H9 (cell line): ENCODE measurements at regions not wholly inside any gene's neighbourhood (a gene's known extent, or its start where the extent isn't known, plus 50 kb on each side); places are given as distances from the start of the nearest gene placed in this dataset.

Experiments
- DNase-seq: peaks from one replicate; pipeline ENCODE4 v3.0.0-alpha.2; 2017
- H2AFZ ChIP-seq: one replicate; pipeline ENCODE4 v1.6.1; 2013; ENCODE audit warnings: mild to moderate bottlenecking, low read length, control low read depth, moderate library complexity
- H2AK5ac ChIP-seq: 2 replicates; pipeline ENCODE4 v1.6.1; 2013; ENCODE audit warnings: low read length, control low read depth, mixed read lengths; ENCODE audit not compliant: insufficient read length
- H2BK120ac ChIP-seq: one replicate; pipeline ENCODE4 v1.6.1; 2013; ENCODE audit warnings: low read depth, mild to moderate bottlenecking, low read length, control low read depth, inconsistent platforms; ENCODE audit not compliant: poor library complexity, severe bottlenecking
- H2BK12ac ChIP-seq: 2 replicates; pipeline ENCODE4 v1.6.1; 2013; ENCODE audit warnings: low read length, control low read depth, mixed read lengths, low read depth; ENCODE audit not compliant: insufficient read length
- H2BK15ac ChIP-seq: 2 replicates; pipeline ENCODE4 v1.6.1; 2013; ENCODE audit warnings: low read depth, low read length, control low read depth
- H2BK20ac ChIP-seq: one replicate; pipeline ENCODE4 v1.6.1; 2013; ENCODE audit warnings: low read depth, mild to moderate bottlenecking, low read length, control low read depth, inconsistent platforms; ENCODE audit not compliant: poor library complexity, severe bottlenecking
- H2BK5ac ChIP-seq: 2 replicates; pipeline ENCODE4 v1.6.1; 2013; ENCODE audit warnings: low read length, control low read depth, mixed read lengths; ENCODE audit not compliant: insufficient read length
- H3K14ac ChIP-seq: 2 replicates; pipeline ENCODE4 v1.6.1; 2013; ENCODE audit warnings: low read length, control low read depth; ENCODE audit not compliant: insufficient read depth
- H3K18ac ChIP-seq: 2 replicates; pipeline ENCODE4 v1.6.1; 2013; ENCODE audit warnings: low read depth, mild to moderate bottlenecking, mixed read lengths, low read length, control low read depth; ENCODE audit not compliant: insufficient read length
- H3K23ac ChIP-seq: 2 replicates; pipeline ENCODE4 v1.6.1; 2013; ENCODE audit warnings: low read length, control low read depth, mixed read lengths, low read depth; ENCODE audit not compliant: insufficient read length
- H3K23me2 ChIP-seq: 2 replicates; pipeline ENCODE4 v1.6.1; 2013; ENCODE audit warnings: low read depth, mild to moderate bottlenecking, mixed read lengths, low read length, control low read depth; ENCODE audit not compliant: insufficient read length, poor library complexity, severe bottlenecking
- H3K27ac ChIP-seq: 2 replicates; pipeline ENCODE4 v1.5.1; 2013; ENCODE audit warnings: low read length, control low read depth, mixed read lengths, low read depth; ENCODE audit not compliant: insufficient read length
- H3K27me3 ChIP-seq: 2 replicates; pipeline ENCODE4 v1.6.1; 2013; ENCODE audit warnings: low read length, control low read depth, inconsistent platforms; ENCODE audit not compliant: insufficient read depth
- H3K4ac ChIP-seq: 2 replicates; pipeline ENCODE4 v1.6.1; 2013; ENCODE audit warnings: low read depth, mild to moderate bottlenecking, control low read depth, inconsistent platforms, low read length, moderate library complexity
- H3K4me1 ChIP-seq: 2 replicates; pipeline ENCODE4 v1.6.1; 2013; ENCODE audit warnings: low read length, control low read depth, inconsistent platforms; ENCODE audit not compliant: insufficient read depth
- H3K4me2 ChIP-seq: 2 replicates; pipeline ENCODE4 v1.6.1; 2013; ENCODE audit warnings: low read length, control low read depth, mixed read lengths; ENCODE audit not compliant: insufficient read length, insufficient read depth
- H3K56ac ChIP-seq: 2 replicates; pipeline ENCODE4 v1.6.1; 2013; ENCODE audit warnings: low read depth, mild to moderate bottlenecking, mixed read lengths, low read length, control low read depth; ENCODE audit not compliant: insufficient read length
- H3K79me1 ChIP-seq: 2 replicates; pipeline ENCODE4 v1.6.1; 2013; ENCODE audit warnings: low read depth, mild to moderate bottlenecking, moderate library complexity, low read length, control low read depth, inconsistent platforms; ENCODE audit not compliant: insufficient read depth, poor library complexity, severe bottlenecking
- H3K79me2 ChIP-seq: 2 replicates; pipeline ENCODE4 v1.6.1; 2013; ENCODE audit warnings: low read length, control low read depth, inconsistent platforms; ENCODE audit not compliant: insufficient read depth
- H3K9ac ChIP-seq: 2 replicates; pipeline ENCODE4 v1.6.1; 2013; ENCODE audit warnings: low read length, control low read depth, mixed read lengths; ENCODE audit not compliant: insufficient read length; ENCODE audit errors: extremely low read depth
- H3K9me3 ChIP-seq: one replicate; pipeline ENCODE4 v1.6.1; 2013; ENCODE audit warnings: low read depth, low read length, inconsistent platforms; ENCODE audit not compliant: control insufficient read depth
- H3T11ph ChIP-seq: one replicate; pipeline ENCODE4 v1.6.1; 2013; ENCODE audit warnings: mild to moderate bottlenecking, low read length, control low read depth, inconsistent platforms
- H4K20me1 ChIP-seq: one replicate; pipeline ENCODE4 v1.6.1; 2013; ENCODE audit not compliant: control insufficient read depth, insufficient read length, insufficient read depth
- H4K5ac ChIP-seq: 2 replicates; pipeline ENCODE4 v1.6.1; 2013; ENCODE audit warnings: low read depth, mild to moderate bottlenecking, mixed read lengths, low read length, control low read depth; ENCODE audit not compliant: insufficient read length
- H4K8ac ChIP-seq: replicated peaks from 2 replicates; pipeline ENCODE4 v1.6.1; 2013; ENCODE audit warnings: low read length, control low read depth, mixed read lengths, low read depth; ENCODE audit not compliant: insufficient read length
- H4K91ac ChIP-seq: 2 replicates; pipeline ENCODE4 v1.6.1; 2013; ENCODE audit warnings: low read depth, mild to moderate bottlenecking, moderate library complexity, mixed read lengths, low read length, control low read depth; ENCODE audit not compliant: insufficient read length
- H3K27ac Mint-ChIP-seq, 3 experiments: 2 replicates in 2 of 3; 3 replicates in 1 of 3; pipeline ENCODE4 v1.8.0; 2020 to 2021; ENCODE audit warnings: mixed read lengths in 3 of 3, mild to moderate bottlenecking in 1 of 3, moderate library complexity in 1 of 3
- H3K27me3 Mint-ChIP-seq: 2 replicates; pipeline ENCODE4 v1.8.0; 2021; ENCODE audit warnings: low read depth, mild to moderate bottlenecking, moderate library complexity, mixed read lengths
- H3K36me3 Mint-ChIP-seq, 3 experiments: 2 replicates in 2 of 3; 3 replicates in 1 of 3; pipeline ENCODE4 v1.8.0; 2020 to 2021; ENCODE audit warnings: low read depth in 3 of 3, mixed read lengths in 3 of 3; ENCODE audit not compliant: insufficient read depth in 1 of 3
- H3K4me1 Mint-ChIP-seq, 2 experiments: 2 replicates each; pipeline ENCODE4 v1.8.0; 2020; ENCODE audit warnings: mixed read lengths in 2 of 2
- H3K4me3 Mint-ChIP-seq, 2 experiments: 2 replicates in 1 of 2; 3 replicates in 1 of 2; pipeline ENCODE4 v1.8.0; 2020 to 2021; ENCODE audit warnings: mild to moderate bottlenecking in 2 of 2, mixed read lengths in 2 of 2, moderate library complexity in 1 of 2
- H3K9me3 Mint-ChIP-seq, 2 experiments: 2 replicates in 1 of 2; 3 replicates in 1 of 2; pipeline ENCODE4 v1.8.0; 2020; ENCODE audit warnings: mild to moderate bottlenecking in 2 of 2, mixed read lengths in 2 of 2, moderate library complexity in 1 of 2
- CTCF ChIP-seq: fragments of 200-600 bp; sonication (generic); conservative IDR thresholded peaks from 3 replicates; pipeline ENCODE4 v1.8.0; 2021; ENCODE audit warnings: antibody characterized with exemption, mild to moderate bottlenecking
- WGBS: extraction: QIAGEN DNeasy Blood & Tissue Kit; methylation state at CpG from one replicate; pipeline ENCODE4 v1.1.7; 2013; ENCODE audit warnings: missing lambda C conversion rate, low lambda C conversion rate, mixed read lengths; ENCODE audit not compliant: insufficient read length; ENCODE audit errors: extremely low coverage; 5-methylcytosine and 5-hydroxymethylcytosine counted together

GRCh38 chr9:73011181-73011750 is 58.4 kb upstream of the ALDH1A1 start:
- Mint-ChIP-seq H3K27ac (no peak overlapping the region), H3K9me3 (no peaks in the 10 kb centered on the region), H3K36me3 (no peaks in the 10 kb centered on the region), H3K4me3 (no peak overlapping the region), H3K27me3 (no peaks in the 10 kb centered on the region), H3K4me1 (peaks cover 3% of the 10 kb centered on the region in 2 experiments; a peak in 3 of 4 replicates)
- Histone ChIP-seq H2BK120ac (no peak overlapping the region), H2BK15ac (no peak overlapping the region), H3K14ac (no peak overlapping the region), H2BK20ac (no peak overlapping the region), H3K23ac (no peak overlapping the region), H3K4me1 (no peaks in the 10 kb centered on the region), H3K23me2 (no peaks in the 10 kb centered on the region), H4K5ac (no peak overlapping the region), H4K8ac (no peak overlapping the region), H4K91ac (no peak overlapping the region), H3K9me3 (no peaks in the 10 kb centered on the region), H3K27me3 (no peaks in the 10 kb centered on the region), H3K4me2 (no peak overlapping the region), H3K56ac (no peak overlapping the region), H2AK5ac (no peak overlapping the region), H4K20me1 (no peaks in the 10 kb centered on the region), H2BK12ac (no peak overlapping the region), H3K9ac (no peak overlapping the region), H3T11ph (no peak overlapping the region), H3K79me2 (no peaks in the 10 kb centered on the region), H3K18ac (no peak overlapping the region), H2AFZ (no peak overlapping the region), H3K79me1 (no peaks in the 10 kb centered on the region), H2BK5ac (no peak overlapping the region), H3K4ac (no peak overlapping the region), H3K27ac (no peak overlapping the region)
- no CpG with 5 or more reads among the region's 2 CpGs for WGBS
- no peak for DNase-seq
- TF ChIP-seq CTCF: no peak
